GM12864 (cell line): ENCODE measurements at regions not wholly inside any gene's neighbourhood (a gene's known extent, or its start where the extent isn't known, plus 50 kb on each side); places are given as distances from the start of the nearest gene placed in this dataset.

ENCODE experiments used
- DNase-seq: peaks from one replicate; pipeline ENCODE4 v3.0.0-alpha.2; 2011; ENCODE audit warnings: low read depth
- H3K4me3 ChIP-seq: 2 replicates; pipeline ENCODE4 v1.5.1; 2011; ENCODE audit warnings: mild to moderate bottlenecking, low read depth, low read length, control low read depth
- CTCF ChIP-seq: IDR thresholded peaks from 2 replicates; pipeline ENCODE4 v1.5.1; 2011; ENCODE audit warnings: low read depth, mild to moderate bottlenecking, moderate library complexity, low read length, control low read depth, inconsistent platforms; ENCODE audit errors: missing control alignments

GRCh38 chr13:75135325-75135825 is 346.6 kb downstream of the TBC1D4 start:
- no peak overlapping the region for H3K4me3 ChIP-seq
- no peak for DNase-seq
- TF ChIP-seq CTCF = no peak

GRCh38 chr13:75132701-75133695 is 349.0 kb downstream of the TBC1D4 start:
- TF ChIP-seq CTCF = no peak
- H3K4me3 ChIP-seq = no peak overlapping the region
- DNase-seq = no peak

- no peak overlapping the region for H3K4me3 ChIP-seq
- no peak for TF ChIP-seq CTCF
- no peak for DNase-seq
Observed at GRCh38 chr13:75129331-75129730, 352.6 kb downstream of the TBC1D4 start.

GRCh38 chr13:75124415-75124814 is 357.6 kb downstream of the TBC1D4 start:
- no peak overlapping the region for H3K4me3 ChIP-seq
- DNase-seq = no peak
- TF ChIP-seq CTCF = no peak

GRCh38 chr13:75123428-75123827 is 358.5 kb downstream of the TBC1D4 start:
- no peak overlapping the region for H3K4me3 ChIP-seq
- TF ChIP-seq CTCF = no peak
- DNase-seq = no peak

- H3K4me3 ChIP-seq = no peak overlapping the region
- no peak for TF ChIP-seq CTCF
- DNase-seq = no peak
Observed at GRCh38 chr13:75120085-75120484, 361.9 kb downstream of the TBC1D4 start.

- DNase-seq = no peak
- no peak for TF ChIP-seq CTCF
- no peak overlapping the region for H3K4me3 ChIP-seq
Observed at GRCh38 chr13:75115171-75115570, 366.8 kb downstream of the TBC1D4 start.
